ENCODE measurements at regions not wholly inside any gene's neighbourhood (a gene's known extent, or its start where the extent isn't known, plus 50 kb on each side); places are given as distances from the start of the nearest gene placed in this dataset.

DNA sequence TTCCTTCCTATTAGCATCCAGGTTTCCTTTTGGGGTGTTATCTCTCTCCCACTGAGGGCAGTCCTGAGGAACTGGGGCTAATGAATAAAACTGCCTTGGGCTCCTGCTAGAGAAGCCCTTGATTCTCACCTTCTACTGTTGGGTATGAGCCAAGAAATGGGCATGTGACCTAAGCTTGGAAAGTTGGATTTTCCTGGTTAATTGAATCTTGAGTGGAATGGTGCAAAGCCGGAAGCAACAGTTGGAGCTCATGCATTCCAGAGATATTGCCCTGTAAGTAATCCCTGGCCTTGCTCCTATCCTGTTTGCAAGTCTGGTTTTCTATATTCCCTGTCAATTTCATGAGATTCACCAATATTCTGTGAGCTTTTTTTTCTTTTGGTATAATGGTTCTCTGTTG lies 158.5 kb upstream of the ELL2 start:
- Mint-ChIP-seq H3K4me3 (ENCODE audit: unreplicated experiment) (no peak overlapping the region), H3K9me3 (ENCODE audit: low read depth) (no peaks in the 10 kb centered on the region), H3K4me1 (ENCODE audit: low read depth) (peaks cover 17% of the 10 kb centered on the region), H3K27me3 (ENCODE audit: low read depth) (no peaks in the 10 kb centered on the region), H3K36me3 (ENCODE audit: low read depth) (no peaks in the 10 kb centered on the region), H3K27ac (ENCODE audit: unreplicated experiment) (no peak overlapping the region)
- no peak for DNase-seq (ENCODE audit: low spot score)
- TF ChIP-seq, protein P1, sequence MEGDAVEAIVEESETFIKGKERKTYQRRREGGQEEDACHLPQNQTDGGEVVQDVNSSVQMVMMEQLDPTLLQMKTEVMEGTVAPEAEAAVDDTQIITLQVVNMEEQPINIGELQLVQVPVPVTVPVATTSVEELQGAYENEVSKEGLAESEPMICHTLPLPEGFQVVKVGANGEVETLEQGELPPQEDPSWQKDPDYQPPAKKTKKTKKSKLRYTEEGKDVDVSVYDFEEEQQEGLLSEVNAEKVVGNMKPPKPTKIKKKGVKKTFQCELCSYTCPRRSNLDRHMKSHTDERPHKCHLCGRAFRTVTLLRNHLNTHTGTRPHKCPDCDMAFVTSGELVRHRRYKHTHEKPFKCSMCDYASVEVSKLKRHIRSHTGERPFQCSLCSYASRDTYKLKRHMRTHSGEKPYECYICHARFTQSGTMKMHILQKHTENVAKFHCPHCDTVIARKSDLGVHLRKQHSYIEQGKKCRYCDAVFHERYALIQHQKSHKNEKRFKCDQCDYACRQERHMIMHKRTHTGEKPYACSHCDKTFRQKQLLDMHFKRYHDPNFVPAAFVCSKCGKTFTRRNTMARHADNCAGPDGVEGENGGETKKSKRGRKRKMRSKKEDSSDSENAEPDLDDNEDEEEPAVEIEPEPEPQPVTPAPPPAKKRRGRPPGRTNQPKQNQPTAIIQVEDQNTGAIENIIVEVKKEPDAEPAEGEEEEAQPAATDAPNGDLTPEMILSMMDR (IDR thresholded peaks at IDR 0.05) = no peak

DNA sequence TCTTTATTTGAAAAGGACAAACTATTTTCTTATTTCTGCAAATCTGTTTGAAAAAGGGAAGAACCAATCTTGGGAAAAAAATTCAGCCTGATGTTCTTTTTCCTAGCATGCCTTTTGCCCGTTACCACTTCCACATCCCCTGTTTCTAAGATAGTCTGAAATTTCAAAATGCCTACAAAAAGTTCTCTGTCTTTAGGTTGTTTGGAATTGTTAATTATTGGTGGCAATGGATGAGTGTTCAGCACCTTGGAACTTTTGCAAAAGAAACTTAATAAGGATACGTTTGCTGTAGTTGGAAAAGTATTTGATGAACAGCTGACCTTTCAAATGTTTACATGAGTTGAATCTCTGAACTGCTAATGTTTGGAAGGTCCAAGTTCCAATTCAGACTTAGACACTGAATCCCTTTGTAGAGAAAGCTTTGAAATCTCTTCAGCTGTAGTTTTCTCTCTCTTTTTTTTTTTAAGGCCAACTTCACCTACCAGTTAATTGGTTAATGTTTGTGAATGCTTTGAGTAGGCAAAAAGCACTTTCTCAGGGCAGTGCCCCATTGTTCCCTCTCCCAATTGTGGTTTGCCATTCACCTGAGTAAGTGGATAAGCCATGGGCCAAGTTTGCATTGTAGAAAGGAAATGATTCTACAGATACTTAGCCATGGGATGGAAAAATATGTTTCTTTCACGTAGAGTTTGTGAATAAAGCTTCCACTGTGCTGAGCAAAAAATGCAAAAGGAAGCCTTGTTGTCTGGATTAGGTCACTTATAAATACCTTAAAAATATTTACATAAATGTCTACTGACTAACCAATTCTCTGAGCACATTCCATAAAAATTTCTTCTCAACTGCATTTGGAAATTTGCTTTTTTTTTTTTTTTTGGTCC lies 156.4 kb upstream of the ELL2 start:
- peak overlapping the region; percentile 24 for H3K27ac Mint-ChIP-seq (ENCODE audit: unreplicated experiment)
- no peak for DNase-seq (ENCODE audit: low spot score)
- TF ChIP-seq, protein P1 (IDR thresholded peaks at IDR 0.05) = no peak

DNA sequence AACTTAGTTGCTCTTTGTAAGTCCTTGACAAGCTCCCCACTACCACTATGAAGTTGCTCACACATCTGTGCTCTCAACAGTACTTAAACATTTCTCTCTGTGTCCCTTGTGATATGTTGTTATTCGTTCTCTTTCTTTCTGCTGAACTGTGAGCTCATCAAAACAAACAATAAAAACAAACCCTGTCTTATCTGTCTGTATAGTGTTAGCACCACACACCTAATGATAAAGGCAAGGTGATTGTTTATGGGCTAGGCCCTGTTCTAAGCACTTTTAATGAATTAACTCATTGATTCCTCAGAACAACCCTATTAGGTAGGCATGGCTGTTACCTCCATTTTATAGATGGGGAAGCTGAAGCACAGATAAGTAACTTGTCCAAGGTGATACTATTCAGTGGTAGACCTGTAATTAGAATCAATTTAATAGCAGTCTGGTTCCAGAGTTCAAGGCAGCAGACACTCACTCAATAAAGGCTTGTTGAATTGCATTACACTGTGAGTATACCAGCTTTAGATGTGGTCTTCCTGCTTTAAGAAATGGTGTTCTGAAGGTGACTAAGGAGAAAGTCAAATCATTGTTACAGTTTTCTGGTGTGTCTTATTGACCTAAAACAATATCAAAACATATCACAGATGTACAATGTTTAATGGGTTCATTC lies 153.6 kb upstream of the ELL2 start:
- Mint-ChIP-seq H3K4me3 (ENCODE audit: unreplicated experiment) (no peak overlapping the region), H3K27me3 (ENCODE audit: low read depth) (no peaks in the 10 kb centered on the region), H3K4me1 (ENCODE audit: low read depth) (peaks cover 14% of the 10 kb centered on the region), H3K9me3 (ENCODE audit: low read depth) (no peaks in the 10 kb centered on the region), H3K36me3 (ENCODE audit: low read depth) (no peaks in the 10 kb centered on the region), H3K27ac (ENCODE audit: unreplicated experiment) (no peak overlapping the region)
- DNase-seq (ENCODE audit: low spot score) = no peak
- TF ChIP-seq, protein P1 (IDR thresholded peaks at IDR 0.05) = no peak

More for the DNA sequence above, 156.4 kb upstream of the ELL2 start:
- Mint-ChIP-seq H3K36me3 (ENCODE audit: low read depth) (no peaks in the 10 kb centered on the region), H3K9me3 (ENCODE audit: low read depth) (no peaks in the 10 kb centered on the region), H3K4me3 (ENCODE audit: unreplicated experiment) (no peak overlapping the region), H3K27me3 (ENCODE audit: low read depth) (no peaks in the 10 kb centered on the region), H3K4me1 (ENCODE audit: low read depth) (peaks cover 14% of the 10 kb centered on the region)

DNA sequence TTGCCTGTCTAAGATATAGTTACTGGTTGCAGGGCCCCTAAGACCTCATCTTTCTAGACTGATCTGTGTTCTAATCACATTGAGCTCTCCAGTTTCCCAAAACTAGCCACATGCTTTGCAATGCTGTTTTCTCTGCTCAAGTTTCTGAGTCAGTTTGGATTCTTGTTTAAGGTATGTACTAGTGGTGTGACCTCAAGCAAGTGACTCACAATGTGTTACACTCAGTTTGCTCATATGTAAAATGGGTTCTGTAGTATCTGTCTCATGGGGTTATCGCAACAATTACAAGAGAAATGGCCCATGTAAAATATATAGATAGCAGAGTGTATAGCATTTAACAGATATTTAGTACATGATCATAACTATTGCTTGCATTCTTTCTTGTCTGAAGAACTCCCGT lies 153.1 kb upstream of the ELL2 start:
- H3K27ac Mint-ChIP-seq (ENCODE audit: unreplicated experiment) = no peak overlapping the region
- no peak for DNase-seq (ENCODE audit: low spot score)
- no peaks in the 10 kb centered on the region for H3K27me3 Mint-ChIP-seq (ENCODE audit: low read depth)

More for the DNA sequence above, 153.1 kb upstream of the ELL2 start:
- no peaks in the 10 kb centered on the region for H3K9me3 Mint-ChIP-seq (ENCODE audit: low read depth)
- peaks cover 14% of the 10 kb centered on the region for H3K4me1 Mint-ChIP-seq (ENCODE audit: low read depth)
- TF ChIP-seq, protein P1 (IDR thresholded peaks at IDR 0.05) = no peak
- H3K4me3 Mint-ChIP-seq (ENCODE audit: unreplicated experiment) = no peak overlapping the region
- no peaks in the 10 kb centered on the region for H3K36me3 Mint-ChIP-seq (ENCODE audit: low read depth)
